ENCODE measurements at regions not wholly inside any gene's neighbourhood (a gene's known extent, or its start where the extent isn't known, plus 50 kb on each side); places are given as distances from the start of the nearest gene placed in this dataset.
"Not testable (repeated sequence)": the region's sequence is repeated elsewhere in the genome, so short reads cannot be mapped to it uniquely, and the experiment has no call there.

DNA sequence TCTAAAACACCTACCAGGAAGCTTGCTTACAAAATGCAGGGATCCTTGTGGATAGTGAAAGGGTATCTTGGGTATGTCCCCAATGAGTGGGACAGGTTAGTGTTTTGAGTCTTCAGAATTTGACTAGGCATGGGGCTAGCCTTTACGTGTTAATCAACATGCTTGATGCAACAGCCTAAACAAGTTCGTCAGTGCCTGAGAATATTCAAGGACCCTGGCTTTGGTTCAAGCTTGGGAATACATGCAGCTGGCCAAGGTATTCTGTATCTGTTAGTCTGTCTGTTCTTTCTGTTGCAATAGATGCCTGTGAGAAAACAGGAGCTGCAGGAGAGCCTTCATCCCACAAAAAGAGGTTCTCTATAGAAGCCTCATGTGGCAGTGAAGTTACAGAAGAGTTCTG, 149.5 kb downstream of the CCNG2 start:
- no peak for DNase-seq

DNA sequence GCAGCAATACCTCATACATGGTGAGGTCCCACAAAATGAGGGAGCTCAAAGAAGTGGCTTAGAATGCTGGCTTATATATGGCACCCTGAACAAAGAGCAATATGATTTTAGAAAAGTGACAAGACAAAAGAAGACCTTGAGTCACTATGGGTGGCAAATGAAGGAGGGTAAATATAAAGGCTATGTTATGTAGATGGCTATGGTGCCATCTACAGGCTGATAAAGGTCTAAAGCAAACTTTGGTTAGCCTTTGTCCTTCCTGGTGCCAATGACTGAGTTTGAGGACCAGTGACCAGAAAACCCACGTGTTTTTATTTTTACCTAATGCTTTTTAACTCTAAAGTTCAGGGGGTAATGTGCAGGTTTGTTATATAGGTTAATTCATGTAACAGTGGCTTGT, 151.8 kb downstream of the CCNG2 start:
- peak; percentile 3 to 56 (median 46) for DNase-seq

DNA sequence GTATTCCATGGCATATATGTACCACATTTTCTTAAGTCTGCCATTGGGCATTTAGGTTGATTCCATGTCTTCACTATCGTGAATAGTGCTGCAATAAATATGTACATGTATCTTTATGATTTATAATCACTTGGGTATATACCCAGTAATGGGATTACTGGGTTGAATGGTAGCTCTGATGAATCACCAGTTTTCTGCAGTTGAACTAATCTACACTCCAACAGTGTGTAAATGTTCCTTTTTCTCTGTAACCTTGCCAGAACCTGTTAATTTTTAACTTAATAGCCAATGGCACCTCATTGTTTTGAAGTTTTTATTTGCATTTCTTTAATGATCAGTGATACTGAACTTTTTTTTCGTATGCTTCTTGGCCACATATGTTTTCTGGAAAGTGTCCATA, 152.5 kb downstream of the CCNG2 start:
- no peak for DNase-seq

DNA sequence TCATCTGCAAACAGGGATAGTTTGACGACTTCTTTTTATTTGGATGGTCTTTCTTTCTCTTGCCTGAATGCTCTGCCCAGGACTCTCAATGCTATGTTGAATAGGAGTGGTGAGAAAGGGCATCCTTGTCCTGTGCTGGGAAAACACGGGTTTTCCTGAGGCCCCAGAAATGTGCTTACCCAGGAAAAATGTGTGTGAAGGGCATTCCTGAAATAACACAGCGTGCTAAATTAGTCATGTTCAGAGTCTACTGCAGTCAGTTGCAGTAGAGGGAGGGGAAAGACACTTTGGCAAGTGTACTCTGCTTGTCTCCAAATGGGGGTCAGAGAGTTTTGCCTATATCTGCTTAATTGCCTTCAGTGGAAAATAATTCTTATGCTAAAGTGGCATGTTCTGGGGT, 153.9 kb downstream of the CCNG2 start:
- DNase-seq = no peak

DNA sequence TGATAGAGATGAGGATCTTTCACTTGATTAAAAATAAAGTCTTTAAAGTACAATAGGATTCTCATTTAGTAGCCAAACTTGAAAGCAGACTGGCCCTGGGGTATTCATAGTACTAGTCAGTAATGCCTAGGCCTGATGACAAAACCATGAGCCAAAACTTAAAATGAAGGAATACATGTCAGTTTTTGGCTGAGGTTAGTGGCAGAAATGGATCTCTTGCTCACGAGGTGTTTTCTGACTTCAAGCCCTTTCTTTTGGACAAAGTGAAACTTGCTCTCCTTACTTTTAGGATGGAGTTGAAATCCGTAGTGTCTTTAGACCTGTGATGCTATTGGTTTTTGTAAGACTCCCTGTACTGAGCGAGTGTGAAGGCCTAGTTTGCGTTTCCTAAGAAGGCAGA, 157.7 kb downstream of the CCNG2 start:
- DNase-seq = no peak

DNA sequence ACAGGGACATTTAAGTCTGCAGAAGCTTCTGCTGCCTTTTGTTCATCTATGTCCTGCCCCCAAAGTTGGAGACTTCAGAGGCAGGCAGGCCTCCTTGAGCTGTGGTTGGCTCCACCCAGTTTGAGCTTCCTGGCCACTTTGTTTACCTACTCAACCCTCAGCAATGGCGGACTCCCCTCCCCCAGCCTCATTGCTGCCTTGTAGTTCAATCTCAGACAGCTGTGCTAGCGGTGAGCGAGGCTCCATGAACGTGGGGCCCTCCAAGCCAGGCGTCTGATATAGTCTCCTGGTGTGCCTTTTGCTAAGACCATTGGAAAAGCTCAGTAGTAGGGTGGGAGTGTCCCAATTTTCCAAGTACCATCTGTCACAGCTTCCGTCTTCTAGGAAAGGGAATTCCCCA, 170.1 kb downstream of the CCNG2 start:
- no peak for DNase-seq

DNA sequence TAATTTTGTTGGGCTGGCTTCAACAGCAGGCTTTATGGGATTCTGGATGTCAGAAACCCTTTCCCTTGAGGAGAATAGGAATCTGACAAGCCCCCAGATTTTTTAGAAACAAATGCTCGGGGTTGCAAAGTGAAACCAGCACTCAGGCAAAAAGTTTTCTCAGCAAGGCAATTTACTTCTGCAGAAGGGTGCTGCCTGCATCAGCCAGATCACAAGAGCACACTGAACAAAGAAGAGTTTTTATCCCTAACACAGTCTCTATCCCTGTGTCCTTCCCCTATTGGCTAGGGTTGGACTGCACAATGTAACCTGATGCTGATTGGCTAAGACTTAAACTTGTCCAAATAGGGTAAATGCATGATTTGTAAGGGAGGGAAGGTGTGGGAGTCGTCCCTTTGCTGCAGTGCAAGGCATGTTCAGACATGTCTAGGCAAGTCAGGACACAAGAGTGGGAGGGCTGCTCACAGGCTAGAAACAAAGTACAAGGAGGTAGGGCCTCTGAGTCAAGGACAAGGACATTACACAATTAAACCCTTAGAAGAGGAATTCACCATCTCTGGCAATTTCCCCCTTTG, 175.8 kb downstream of the CCNG2 start:
- no peak for DNase-seq

DNA sequence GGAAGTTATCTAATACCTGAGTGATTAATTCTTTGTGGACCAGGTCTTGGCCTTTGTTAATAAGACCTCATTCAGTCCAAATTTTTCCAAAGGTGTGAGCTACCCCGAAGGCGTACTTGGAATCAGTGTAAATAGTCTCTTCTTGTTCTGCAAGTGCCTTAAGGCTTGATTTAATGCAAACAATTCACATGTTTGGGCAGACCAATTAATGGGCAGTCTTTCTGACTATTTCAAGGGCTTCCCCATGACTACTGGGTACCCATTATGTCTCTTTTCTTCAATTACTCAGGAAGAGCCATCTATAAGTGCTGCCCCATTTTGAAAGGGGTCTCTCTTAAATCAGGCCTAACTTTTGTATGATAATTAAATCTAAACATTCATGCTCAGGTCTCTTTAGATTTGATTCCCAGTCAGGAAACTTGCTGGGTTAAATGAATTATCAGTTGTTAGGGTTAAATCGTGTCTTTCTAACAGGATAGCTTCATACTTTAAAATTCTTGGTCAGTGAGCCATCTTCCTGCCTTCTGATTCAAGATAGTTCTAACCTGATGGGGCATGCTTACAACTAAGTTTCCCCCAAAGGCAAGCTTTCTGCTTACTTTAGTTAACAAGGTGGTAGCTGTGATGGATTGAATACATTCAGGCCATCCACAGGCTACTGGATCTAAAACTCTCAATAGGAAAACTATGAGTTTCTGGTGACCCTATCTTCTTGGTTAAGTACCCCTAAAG, 179.6 kb downstream of the CCNG2 start:
- DNase-seq = peak in 1 of 3 experiments; percentile 35

DNA sequence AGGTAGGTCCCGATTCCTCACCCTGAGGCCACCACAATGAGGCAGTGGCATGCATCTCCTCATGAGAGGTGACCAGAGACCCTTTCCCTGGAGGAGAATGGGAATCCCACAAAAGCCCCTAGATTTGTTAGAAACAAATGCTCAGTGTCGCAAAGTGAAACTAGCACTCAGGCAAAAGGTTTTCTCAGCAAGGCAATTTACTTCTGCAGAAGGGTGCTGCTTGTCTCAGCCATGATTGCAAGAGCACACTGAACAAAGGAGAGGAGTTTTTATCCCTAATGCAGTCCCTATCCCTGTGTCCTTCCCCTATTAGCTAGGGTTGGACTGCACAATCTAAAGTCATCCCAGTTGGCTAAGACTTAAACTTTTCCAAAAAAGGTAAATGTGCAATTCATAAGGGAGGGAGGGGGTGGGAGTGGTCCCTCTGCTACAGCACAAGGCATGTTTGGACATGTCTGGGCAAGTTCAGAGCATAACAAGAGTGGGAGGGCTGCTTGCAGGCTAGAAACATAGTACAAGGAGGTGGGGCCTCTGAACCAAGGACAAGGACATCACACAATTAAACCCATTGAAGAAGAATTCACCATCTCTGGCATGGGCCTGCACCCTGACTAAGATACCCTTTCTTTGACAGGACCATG, 185.3 kb downstream of the CCNG2 start:
- DNase-seq = no peak

DNA sequence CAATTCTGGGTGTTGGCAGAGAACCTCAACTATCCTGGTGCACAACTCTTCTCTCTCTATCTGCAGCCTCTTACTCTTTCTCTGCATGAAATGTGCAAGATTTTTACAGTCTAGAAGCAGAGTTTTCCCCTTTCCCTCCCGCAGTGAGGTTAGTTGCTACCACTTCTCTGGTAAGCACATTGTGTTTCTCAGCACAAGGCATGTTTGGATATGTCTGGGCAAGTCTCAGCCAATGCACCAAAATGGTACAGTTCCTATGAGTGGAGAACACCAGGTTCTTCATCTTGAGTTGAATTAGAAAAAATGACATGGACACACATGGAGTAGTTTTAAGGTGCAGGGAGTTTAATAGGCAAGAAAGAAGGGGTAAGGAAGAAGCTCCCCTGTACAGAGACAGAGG, 187.0 kb downstream of the CCNG2 start:
- no peak for DNase-seq

DNA sequence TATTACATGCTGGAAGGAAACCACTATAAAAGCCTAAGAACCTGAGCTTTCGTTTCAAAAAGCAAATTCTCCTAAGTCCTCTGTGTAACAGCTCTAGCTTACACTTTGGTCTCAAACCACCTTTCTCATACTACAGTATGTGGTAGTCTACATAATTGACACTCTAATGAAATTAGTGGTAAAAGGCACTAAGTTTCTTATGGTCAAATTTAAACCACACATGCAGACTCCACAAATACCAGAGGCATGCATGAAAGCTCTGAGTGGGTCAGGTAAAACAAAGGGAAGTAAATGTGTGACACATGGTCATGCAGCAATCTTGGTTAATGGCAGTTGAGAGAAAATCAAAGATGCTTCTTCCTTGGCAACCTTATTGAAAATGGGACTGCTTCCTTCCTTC, 187.8 kb downstream of the CCNG2 start:
- DNase-seq = no peak

DNA sequence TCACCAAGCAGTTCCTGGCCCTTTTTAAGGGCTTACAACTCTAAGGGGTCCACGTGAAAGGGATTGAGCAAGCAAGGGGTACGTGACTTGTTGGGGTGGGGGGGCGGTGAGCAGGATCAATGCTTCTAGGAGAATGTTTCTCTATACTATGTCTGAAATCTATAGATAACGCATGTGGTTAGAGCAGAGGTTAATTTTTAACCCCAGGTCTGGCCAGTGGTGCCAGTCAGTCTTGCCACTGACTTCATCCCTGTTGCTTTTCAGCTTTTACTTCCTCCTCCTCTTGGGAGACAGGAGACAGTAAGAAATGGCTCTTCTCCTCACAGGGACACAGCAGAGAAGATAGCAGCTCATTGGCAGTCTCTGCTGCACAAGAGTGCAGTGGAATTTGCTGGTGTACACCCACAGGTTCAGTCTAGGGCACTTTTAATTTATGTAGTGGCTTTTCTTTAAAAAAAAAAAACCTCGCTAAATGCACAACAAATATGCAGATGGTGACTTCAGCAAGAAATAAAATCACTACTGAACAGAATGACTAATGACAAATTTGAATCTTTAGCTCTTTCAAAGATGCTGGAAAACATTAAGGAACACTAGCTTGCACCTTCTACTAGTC, 190.5 kb downstream of the CCNG2 start:
- no peak for DNase-seq

DNA sequence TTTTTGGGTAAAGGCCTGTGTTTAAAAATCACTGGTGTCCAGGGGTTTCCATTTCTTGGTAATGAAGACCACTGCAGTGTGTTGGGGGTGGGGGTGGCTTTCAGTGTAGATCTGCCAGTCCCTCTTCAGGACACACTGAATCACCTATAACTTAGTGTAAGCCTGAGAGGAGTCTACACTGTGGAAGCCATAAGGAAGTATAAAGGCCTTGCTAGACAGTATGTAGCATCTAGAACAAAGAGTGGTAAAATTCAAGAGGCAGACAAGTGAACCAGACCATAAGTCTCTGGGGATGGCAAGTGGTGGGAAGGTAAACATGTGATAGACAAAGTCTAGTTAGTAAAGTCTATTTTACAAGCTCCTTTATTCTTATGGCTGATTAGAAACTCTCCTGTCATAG, 191.8 kb downstream of the CCNG2 start:
- no peak for DNase-seq

DNA sequence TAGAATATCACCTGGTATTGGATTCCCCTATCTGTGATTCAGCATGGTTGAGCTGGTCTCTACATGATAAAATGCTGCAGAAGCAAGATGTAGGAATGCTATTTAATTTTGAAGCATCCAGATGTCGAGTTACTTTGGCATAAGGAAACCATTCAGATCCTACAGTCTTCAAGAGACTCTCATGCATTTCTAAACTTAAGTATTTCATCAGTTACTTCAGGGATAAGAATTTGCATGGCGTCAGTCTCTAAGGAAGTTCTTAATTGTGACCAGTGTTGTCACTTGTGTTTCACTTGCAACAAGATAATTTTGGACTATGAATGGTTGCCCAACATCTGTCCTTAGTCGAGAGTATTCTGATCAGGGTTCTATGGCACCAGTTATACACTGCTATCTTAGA, 192.4 kb downstream of the CCNG2 start:
- no peak for DNase-seq

DNA sequence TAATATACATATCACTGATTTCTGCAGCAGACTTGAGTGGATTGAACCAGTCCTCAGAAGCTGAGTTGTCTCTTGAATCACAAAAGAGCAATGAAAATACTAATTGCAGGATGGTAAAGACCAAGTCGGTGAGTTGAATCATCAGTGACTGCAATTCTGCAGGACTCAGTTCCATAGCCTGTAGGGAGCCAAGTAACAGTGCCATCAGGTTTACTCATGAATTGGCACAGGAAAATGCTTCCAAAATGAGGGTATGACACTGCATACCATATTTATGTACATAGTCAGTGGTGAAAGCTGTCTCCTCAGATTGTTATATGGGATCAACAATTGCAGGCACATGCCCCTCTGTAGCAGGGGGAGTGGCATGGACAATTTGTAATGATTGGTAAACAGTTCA, 192.8 kb downstream of the CCNG2 start:
- peak in 2 of 3 experiments; percentile 53 to 82 for DNase-seq

DNA sequence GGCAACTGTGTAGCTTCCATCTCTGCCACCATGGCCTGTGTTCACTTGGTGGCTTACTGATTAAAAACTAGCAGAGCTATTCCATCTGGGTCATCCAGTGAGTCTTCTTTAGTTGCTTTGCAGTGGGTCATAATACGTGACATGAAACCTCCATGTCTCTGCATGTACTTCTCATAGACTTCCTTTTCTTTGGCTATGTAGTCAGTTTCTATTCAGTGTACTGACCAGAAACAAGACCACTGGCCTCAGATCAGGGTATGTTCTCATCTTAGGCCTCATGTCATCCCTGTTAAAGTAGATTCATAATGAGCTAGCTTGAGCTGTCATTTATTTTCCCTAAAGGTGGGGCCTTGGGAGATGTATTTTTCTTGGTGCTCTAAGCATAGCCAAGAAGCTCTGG, 195.2 kb downstream of the CCNG2 start:
- DNase-seq = no peak

DNA sequence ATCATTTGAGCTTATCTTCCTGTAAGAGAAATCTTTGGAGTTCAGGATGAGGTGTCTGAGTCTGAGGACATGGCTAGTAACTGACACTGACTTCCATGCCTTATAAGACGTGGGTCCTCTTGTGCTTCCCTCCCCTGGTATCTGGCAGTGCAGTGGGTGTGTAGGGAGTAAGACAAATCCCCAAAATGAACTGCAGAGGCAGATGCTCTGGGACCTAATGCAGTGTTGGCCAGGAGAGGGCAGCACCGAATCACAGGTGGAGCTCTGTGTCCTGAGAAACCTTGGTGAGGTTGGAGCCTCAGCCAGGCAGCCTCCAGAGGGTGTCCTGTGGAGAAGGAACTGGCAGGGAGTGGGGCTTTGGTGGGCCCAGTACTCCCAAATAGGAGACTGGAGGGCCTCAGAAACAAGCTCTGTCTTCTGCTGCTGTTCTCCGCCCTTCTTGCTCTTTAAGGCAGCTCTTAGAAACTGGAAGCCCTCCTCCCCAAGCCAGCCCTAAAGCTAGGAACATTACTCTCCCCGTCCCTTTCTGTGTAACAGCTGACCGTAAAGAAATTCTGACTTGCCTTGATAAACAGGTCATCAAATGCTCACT, 196.8 kb downstream of the CCNG2 start:
- not testable (repeated sequence) for DNase-seq

DNA sequence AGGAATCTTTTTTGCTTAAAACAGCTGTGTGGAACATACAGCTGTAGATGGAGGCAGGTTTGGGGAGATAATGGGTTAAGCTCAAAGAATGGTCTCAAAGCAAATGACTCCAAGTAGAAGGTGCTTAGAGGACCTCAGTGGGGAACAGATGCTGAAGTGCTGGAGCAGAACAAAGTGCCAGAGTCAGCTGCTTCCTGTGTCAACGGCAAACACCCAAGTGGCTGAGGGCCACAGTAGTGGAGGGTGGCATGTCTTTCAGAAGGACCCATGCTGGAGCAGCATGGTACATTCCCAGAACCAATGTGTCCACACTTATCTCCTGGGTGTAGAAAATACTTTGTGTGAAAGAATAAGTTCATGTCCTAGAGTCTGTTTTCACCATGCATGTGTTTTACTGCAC, 197.5 kb downstream of the CCNG2 start:
- DNase-seq = no peak

DNA sequence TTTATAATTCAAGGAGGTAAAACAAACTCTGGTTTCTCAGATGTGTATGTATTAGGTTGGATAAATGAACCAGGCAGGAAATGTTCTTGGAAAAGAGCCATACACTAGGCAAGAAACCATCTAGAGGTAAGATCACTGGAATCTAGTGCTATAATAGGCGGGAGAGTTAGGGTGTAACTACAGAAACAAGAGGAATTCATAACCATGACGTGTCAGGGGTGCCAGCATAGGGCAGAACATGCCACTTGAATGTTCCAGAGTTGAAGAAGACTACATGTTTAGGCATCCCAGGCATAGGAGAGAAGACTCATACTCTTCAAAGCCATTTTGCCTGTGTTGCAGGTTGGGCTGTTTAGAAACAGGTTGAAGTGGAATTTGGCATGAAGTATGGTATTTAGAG, 198.7 kb downstream of the CCNG2 start:
- DNase-seq = no peak

DNA sequence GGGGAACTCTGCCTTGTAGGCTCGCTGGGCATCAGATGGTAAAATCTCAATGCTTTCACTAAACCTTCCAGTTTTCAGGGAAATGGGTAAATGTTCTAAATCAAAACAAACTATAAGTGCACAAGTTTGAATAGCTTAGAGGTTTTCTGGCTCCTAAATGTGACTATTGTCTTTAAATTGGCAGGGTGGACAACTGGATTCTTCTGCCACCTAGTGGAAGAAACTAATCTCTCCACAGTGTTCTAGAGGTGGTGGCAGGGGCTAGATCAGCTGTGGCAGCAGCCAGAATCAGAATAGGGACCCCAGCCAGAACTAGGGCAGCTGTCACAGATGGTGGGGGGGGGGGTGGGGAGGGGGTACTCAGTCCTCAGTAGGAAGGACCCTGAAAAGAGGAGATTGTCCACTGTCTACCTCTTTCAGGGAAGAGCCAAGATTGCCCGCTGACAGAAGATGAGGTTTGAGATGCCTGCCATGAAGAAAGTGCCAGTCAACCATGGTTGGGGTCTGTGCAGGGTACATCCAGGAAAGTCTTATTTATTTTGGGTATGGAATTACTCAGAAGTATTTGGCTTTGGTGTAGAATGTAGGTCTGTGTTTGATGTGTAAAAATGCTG, 201.4 kb downstream of the CCNG2 start:
- DNase-seq = peak; percentile 14 to 66 (median 42)

DNA sequence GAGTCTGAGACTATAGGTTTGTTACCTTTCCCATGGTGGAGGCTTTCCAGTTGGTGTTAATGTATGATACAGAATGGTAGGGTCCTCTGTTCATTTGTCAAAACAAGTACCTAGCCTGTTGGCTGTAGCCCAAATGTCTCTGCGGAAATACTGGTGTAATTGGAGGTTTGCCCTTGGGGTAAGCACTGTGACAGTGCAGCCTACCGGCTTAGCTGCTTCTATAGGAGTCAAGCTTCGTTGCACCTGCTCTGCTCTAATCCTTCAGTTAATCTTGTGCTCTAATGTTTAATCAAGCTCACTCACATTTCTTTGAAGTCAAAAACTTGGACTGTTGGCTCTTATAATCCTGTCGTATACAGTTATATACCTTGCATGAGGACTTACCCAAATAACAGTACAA, 203.4 kb downstream of the CCNG2 start:
- DNase-seq = peak in 2 of 3 experiments; percentile 20 to 71

DNA sequence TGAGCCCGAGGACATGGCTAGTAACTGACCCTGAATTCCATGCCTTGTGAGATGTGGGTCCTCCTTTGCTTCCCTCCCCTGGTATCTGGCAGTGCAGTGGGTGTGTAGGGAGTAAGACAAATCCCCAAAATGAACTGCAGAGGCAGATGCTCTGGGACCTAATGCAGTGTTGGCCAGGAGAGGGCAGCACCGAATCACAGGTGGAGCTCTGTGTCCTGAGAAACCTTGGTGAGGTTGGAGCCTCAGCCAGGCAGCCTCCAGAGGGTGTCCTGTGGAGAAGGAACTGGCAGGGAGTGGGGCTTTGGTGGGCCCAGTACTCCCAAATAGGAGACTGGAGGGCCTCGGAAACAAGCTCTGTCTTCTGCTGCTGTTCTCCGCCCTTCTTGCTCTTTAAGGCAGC, 209.9 kb downstream of the CCNG2 start:
- DNase-seq = not testable (repeated sequence)

DNA sequence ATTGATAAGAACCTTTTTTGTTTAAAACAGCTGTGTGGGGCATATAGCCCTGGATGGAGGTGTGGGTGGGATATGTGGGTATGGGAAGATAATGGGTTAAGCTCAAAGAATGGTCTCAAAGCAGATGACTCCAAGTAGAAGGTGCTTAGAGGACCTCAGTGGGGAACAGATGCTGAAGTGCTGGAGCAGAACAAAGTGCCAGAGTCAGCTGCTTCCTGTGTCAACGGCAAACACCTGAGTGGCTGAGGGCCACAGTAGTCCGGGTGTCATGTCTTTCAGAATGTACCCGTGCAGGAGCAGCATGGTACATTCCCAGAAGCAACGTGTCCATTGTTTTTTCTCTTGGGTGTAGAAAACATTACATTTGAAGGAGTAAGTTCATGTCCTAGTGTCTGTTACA, 210.6 kb downstream of the CCNG2 start:
- no peak for DNase-seq
